Trophoblast cell (in vitro differentiated cells and primary cell): ENCODE measurements at regions not wholly inside any gene's neighbourhood (a gene's known extent, or its start where the extent isn't known, plus 50 kb on each side); places are given as distances from the start of the nearest gene placed in this dataset.
A peak's percentile ranks its signal among the peaks of the same experiment; 100 is the strongest.

Source experiments
- DNase-seq, 2 donors: peaks; one replicate each; pipeline ENCODE4 v3.0.0-alpha.2; 2016
- H2AFZ ChIP-seq: 2 replicates; pipeline ENCODE4 v1.6.1; 2013; ENCODE audit warnings: low read length, moderate library complexity, mild to moderate bottlenecking; ENCODE audit not compliant: insufficient read depth, poor library complexity
- H2AK5ac ChIP-seq: 2 replicates; pipeline ENCODE4 v1.6.1; 2013; ENCODE audit warnings: mild to moderate bottlenecking, low read length
- H2BK120ac ChIP-seq: 2 replicates; pipeline ENCODE4 v1.6.1; 2013; ENCODE audit warnings: low read length, mild to moderate bottlenecking, moderate library complexity; ENCODE audit not compliant: insufficient read depth, poor library complexity
- H2BK12ac ChIP-seq: 2 replicates; pipeline ENCODE4 v1.6.1; 2013; ENCODE audit warnings: mild to moderate bottlenecking, low read length, moderate library complexity
- H2BK5ac ChIP-seq: 2 replicates; pipeline ENCODE4 v1.6.1; 2013; ENCODE audit warnings: low read length, low read depth, moderate library complexity, mild to moderate bottlenecking; ENCODE audit not compliant: poor library complexity
- H3K14ac ChIP-seq: 2 replicates; pipeline ENCODE4 v1.6.1; 2013; ENCODE audit warnings: mild to moderate bottlenecking, low read length
- H3K18ac ChIP-seq: 2 replicates; pipeline ENCODE4 v1.6.1; 2013; ENCODE audit warnings: mild to moderate bottlenecking, low read length
- H3K23ac ChIP-seq: 2 replicates; pipeline ENCODE4 v1.6.1; 2013; ENCODE audit warnings: low read length
- H3K27ac ChIP-seq: 2 replicates; pipeline ENCODE4 v1.5.1; 2013; ENCODE audit warnings: low read depth, mild to moderate bottlenecking, inconsistent platforms, low read length, moderate library complexity
- H3K27me3 ChIP-seq: 2 replicates; pipeline ENCODE4 v1.6.1; 2013; ENCODE audit warnings: inconsistent platforms, mild to moderate bottlenecking, low read length, moderate library complexity; ENCODE audit not compliant: insufficient read depth
- H3K36me3 ChIP-seq, 2 experiments: 1 replicate in 1 of 2; 2 replicates in 1 of 2; pipeline ENCODE4 v1.6.1; 2013; ENCODE audit warnings: low read length in 2 of 2, mild to moderate bottlenecking in 2 of 2, moderate library complexity in 1 of 2; ENCODE audit not compliant: insufficient read depth in 2 of 2, control insufficient read depth in 1 of 2
- H3K4ac ChIP-seq: 2 replicates; pipeline ENCODE4 v1.6.1; 2013; ENCODE audit warnings: low read depth, mild to moderate bottlenecking, low read length, moderate library complexity
- H3K4me1 ChIP-seq, 2 experiments: 1 replicate in 1 of 2; 2 replicates in 1 of 2; pipeline ENCODE4 v1.6.1; 2013; ENCODE audit warnings: low read length in 2 of 2, mild to moderate bottlenecking in 2 of 2, moderate library complexity in 1 of 2; ENCODE audit not compliant: insufficient read depth in 2 of 2, control insufficient read depth in 1 of 2
- H3K4me2 ChIP-seq: 2 replicates; pipeline ENCODE4 v1.6.1; 2013; ENCODE audit warnings: inconsistent platforms, mild to moderate bottlenecking, low read length, moderate library complexity
- H3K4me3 ChIP-seq: 2 replicates; pipeline ENCODE4 v1.5.1; 2013; ENCODE audit warnings: mild to moderate bottlenecking, low read depth, low read length, inconsistent platforms
- H3K79me1 ChIP-seq: one replicate; pipeline ENCODE4 v1.6.1; 2013; ENCODE audit warnings: low read length
- H3K79me2 ChIP-seq: 2 replicates; pipeline ENCODE4 v1.6.1; 2013; ENCODE audit warnings: low read length, mild to moderate bottlenecking; ENCODE audit not compliant: control insufficient read depth, insufficient read depth, poor library complexity
- H3K9ac ChIP-seq: 2 replicates; pipeline ENCODE4 v1.6.1; 2013; ENCODE audit warnings: mild to moderate bottlenecking, low read length
- H3K9me3 ChIP-seq: 2 replicates; pipeline ENCODE4 v1.6.1; 2013; ENCODE audit warnings: low read depth, mild to moderate bottlenecking, control low read depth, inconsistent platforms, low read length; ENCODE audit not compliant: insufficient read depth
- H4K12ac ChIP-seq: 2 replicates; pipeline ENCODE4 v1.6.1; 2013; ENCODE audit warnings: low read depth, mild to moderate bottlenecking, low read length, moderate library complexity
- H4K8ac ChIP-seq: 2 replicates; pipeline ENCODE4 v1.6.1; 2013; ENCODE audit warnings: low read depth, mild to moderate bottlenecking, low read length, moderate library complexity
- H4K91ac ChIP-seq: one replicate; pipeline ENCODE4 v1.6.1; 2013; ENCODE audit warnings: low read depth, mild to moderate bottlenecking, low read length, moderate library complexity
- WGBS: extraction: QIAGEN DNeasy Blood & Tissue Kit; methylation state at CpG from one replicate; pipeline ENCODE4 v1.1.7; 2013; ENCODE audit warnings: missing lambda C conversion rate; ENCODE audit not compliant: insufficient read length, insufficient coverage; ENCODE audit errors: extremely low coverage; 5-methylcytosine and 5-hydroxymethylcytosine counted together

GRCh38 chr11:15613789-15614188 lies 499.1 kb downstream of the INSC start:
- H3K14ac ChIP-seq, result no peak overlapping the region
- H3K4me2 ChIP-seq, result no peak overlapping the region
- H3K9ac ChIP-seq, result no peak overlapping the region
- H3K4me3 ChIP-seq, result no peak overlapping the region
- H4K12ac ChIP-seq, result no peak overlapping the region
- H4K91ac ChIP-seq, result no peak overlapping the region
- no peak overlapping the region for H3K23ac ChIP-seq
- no peak overlapping the region for H4K8ac ChIP-seq
- peaks cover 5 to 16% of the 10 kb centered on the region in 2 experiments for H3K4me1 ChIP-seq
- no peak overlapping the region for H3K18ac ChIP-seq
- no peak overlapping the region for H2AK5ac ChIP-seq
- H3K79me1 ChIP-seq, result peaks cover 16% of the 10 kb centered on the region
- H3K4ac ChIP-seq, result no peak overlapping the region
- WGBS, result no CpG with 5 or more reads among the region's 1 CpG
- H2AFZ ChIP-seq, result no peak overlapping the region
- H3K27ac ChIP-seq, result peak overlapping the region; percentile 18
- H2BK12ac ChIP-seq, result no peak overlapping the region
- DNase-seq, result no peak
- no peaks in the 10 kb centered on the region for H3K36me3 ChIP-seq
- H2BK5ac ChIP-seq, result no peak overlapping the region
- no peaks in the 10 kb centered on the region for H3K79me2 ChIP-seq
- H3K9me3 ChIP-seq, result no peaks in the 10 kb centered on the region
- no peak overlapping the region for H2BK120ac ChIP-seq
- H3K27me3 ChIP-seq, result no peaks in the 10 kb centered on the region

DNA sequence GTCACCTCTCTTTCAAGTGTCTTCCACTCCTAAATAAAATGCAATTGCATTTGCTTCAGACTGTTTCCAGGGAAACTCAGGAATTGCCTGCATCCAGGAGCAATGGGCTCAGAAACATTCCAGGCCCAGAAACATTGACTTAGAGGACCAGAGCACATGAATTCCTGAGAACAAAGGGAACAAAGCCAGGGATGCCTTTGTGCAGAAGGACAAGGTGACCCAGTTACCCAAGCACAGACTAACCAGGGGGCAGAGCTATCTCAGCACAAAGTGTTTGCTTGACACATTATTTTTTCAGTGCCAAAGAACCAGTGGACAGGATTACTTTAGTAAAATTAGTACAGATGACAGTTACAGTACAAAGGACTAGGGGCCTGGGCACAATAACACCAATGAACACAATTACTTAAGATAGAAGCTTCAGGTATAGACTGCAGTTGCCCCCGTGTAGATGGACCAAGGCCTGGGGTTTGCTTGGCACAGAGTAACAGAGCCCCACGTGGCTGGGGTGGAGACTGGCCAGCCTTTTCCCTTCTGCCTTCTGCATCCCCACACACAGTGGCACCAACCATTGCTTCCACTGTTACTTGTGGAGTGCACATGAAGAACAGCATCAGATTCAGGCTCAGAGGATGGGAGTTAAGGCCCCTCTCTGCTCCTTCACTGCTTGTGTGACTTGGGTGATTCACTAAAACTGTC lies 500.8 kb downstream of the INSC start:
- no peaks in the 10 kb centered on the region for H3K27me3 ChIP-seq
- peaks cover 5 to 16% of the 10 kb centered on the region in 2 experiments for H3K4me1 ChIP-seq
- no peaks in the 10 kb centered on the region for H3K79me2 ChIP-seq
- H3K18ac ChIP-seq, result no peak overlapping the region
- no CpG with 5 or more reads among the region's 2 CpGs for WGBS
- H2BK5ac ChIP-seq, result peak overlapping the region; percentile 24
- H4K91ac ChIP-seq, result peak overlapping the region; percentile 22
- H4K8ac ChIP-seq, result no peak overlapping the region
- H3K79me1 ChIP-seq, result peaks cover 20% of the 10 kb centered on the region
- H3K27ac ChIP-seq, result peak overlapping the region; percentile 4
- no peak overlapping the region for H2BK12ac ChIP-seq
- H2AFZ ChIP-seq, result no peak overlapping the region
- no peak overlapping the region for H3K4me2 ChIP-seq
- DNase-seq, result no peak
- no peaks in the 10 kb centered on the region for H3K36me3 ChIP-seq
- no peaks in the 10 kb centered on the region for H3K9me3 ChIP-seq
- H2BK120ac ChIP-seq, result peak overlapping the region; percentile 59
- no peak overlapping the region for H4K12ac ChIP-seq
- H2AK5ac ChIP-seq, result no peak overlapping the region
- H3K23ac ChIP-seq, result no peak overlapping the region
- no peak overlapping the region for H3K4ac ChIP-seq
- H3K14ac ChIP-seq, result peak overlapping the region; percentile 25
- no peak overlapping the region for H3K9ac ChIP-seq
- H3K4me3 ChIP-seq, result no peak overlapping the region

- no peak overlapping the region for H2BK5ac ChIP-seq
- H2AFZ ChIP-seq, result no peak overlapping the region
- peak overlapping the region; percentile 20 for H2BK120ac ChIP-seq
- H4K91ac ChIP-seq, result peak overlapping the region; percentile 21
- no peak overlapping the region for H3K4me2 ChIP-seq
- no peak overlapping the region for H3K18ac ChIP-seq
- H3K79me1 ChIP-seq, result peaks cover 27% of the 10 kb centered on the region
- peak overlapping the region; percentile 62 for H2BK12ac ChIP-seq
- no peak for DNase-seq
- H3K9ac ChIP-seq, result no peak overlapping the region
- H3K14ac ChIP-seq, result peak overlapping the region; percentile 43
- H3K27me3 ChIP-seq, result no peaks in the 10 kb centered on the region
- peak overlapping the region; percentile 11 for H3K27ac ChIP-seq
- peak overlapping the region; percentile 32 for H4K8ac ChIP-seq
- H3K79me2 ChIP-seq, result no peaks in the 10 kb centered on the region
- H2AK5ac ChIP-seq, result peak overlapping the region; percentile 61
- no peaks in the 10 kb centered on the region for H3K9me3 ChIP-seq
- H3K4me1 ChIP-seq, result peaks cover 11 to 23% of the 10 kb centered on the region in 2 experiments
- H4K12ac ChIP-seq, result no peak overlapping the region
- H3K23ac ChIP-seq, result no peak overlapping the region
- WGBS, result no CpG with 5 or more reads among the region's 13 CpGs
- no peak overlapping the region for H3K4ac ChIP-seq
- no peak overlapping the region for H3K4me3 ChIP-seq
- no peaks in the 10 kb centered on the region for H3K36me3 ChIP-seq
Measured at GRCh38 chr11:15616130-15617105, 501.7 kb downstream of the INSC start.

GRCh38 chr11:15617126-15617525 lies 502.4 kb downstream of the INSC start:
- Histone ChIP-seq H3K36me3 (no peaks in the 10 kb centered on the region), H3K14ac (peak overlapping the region; percentile 43), H2BK12ac (peak overlapping the region; percentile 62), H4K12ac (no peak overlapping the region), H4K91ac (peak overlapping the region; percentile 21), H3K4me1 (peaks cover 13 to 25% of the 10 kb centered on the region in 2 experiments), H2AFZ (no peak overlapping the region), H3K4ac (no peak overlapping the region), H3K9ac (no peak overlapping the region), H3K4me3 (no peak overlapping the region), H3K9me3 (no peaks in the 10 kb centered on the region), H3K18ac (no peak overlapping the region), H3K27me3 (no peaks in the 10 kb centered on the region), H4K8ac (peak overlapping the region; percentile 32), H2BK5ac (no peak overlapping the region), H2BK120ac (peak overlapping the region; percentile 20), H3K23ac (no peak overlapping the region), H2AK5ac (peak overlapping the region; percentile 61), H3K79me1 (peaks cover 29% of the 10 kb centered on the region), H3K79me2 (no peaks in the 10 kb centered on the region), H3K4me2 (no peak overlapping the region), H3K27ac (no peak overlapping the region)
- no peak for DNase-seq
- WGBS, result no CpG with 5 or more reads among the region's 5 CpGs
